Activated naive CD4-positive, alpha-beta T cell treated with anti-CD3 and anti-CD28 coated beads, Interleukin-2, amount 50 U/mL, for 24 hours (primary cell): ENCODE measurements at regions not wholly inside any gene's neighbourhood (a gene's known extent, or its start where the extent isn't known, plus 50 kb on each side); places are given as distances from the start of the nearest gene placed in this dataset.
"Not testable (repeated sequence)": the region's sequence is repeated elsewhere in the genome, so short reads cannot be mapped to it uniquely, and the experiment has no call there.

Experiments used
- H3K27ac Mint-ChIP-seq: one replicate; pipeline ENCODE4 v1.8.0; 2021; ENCODE audit warnings: mild to moderate bottlenecking, mixed read lengths
- H3K27me3 Mint-ChIP-seq: one replicate; pipeline ENCODE4 v1.8.0; 2021; ENCODE audit warnings: mixed read lengths
- H3K36me3 Mint-ChIP-seq: one replicate; pipeline ENCODE4 v1.8.0; 2021; ENCODE audit warnings: mixed read lengths
- H3K4me1 Mint-ChIP-seq: one replicate; pipeline ENCODE4 v1.8.0; 2021; ENCODE audit warnings: mixed read lengths
- H3K4me3 Mint-ChIP-seq: one replicate; pipeline ENCODE4 v1.8.0; 2021; ENCODE audit warnings: mild to moderate bottlenecking, mixed read lengths
- H3K9me3 Mint-ChIP-seq: one replicate; pipeline ENCODE4 v1.8.0; 2021; ENCODE audit warnings: mixed read lengths

GRCh38 chr16:26605626-26606271 lies 461.0 kb upstream of the C16orf82 start:
- Mint-ChIP-seq H3K27me3 (peaks cover 6% of the 10 kb centered on the region), H3K27ac (no peak overlapping the region), H3K4me1 (peaks cover 12% of the 10 kb centered on the region), H3K9me3 (no peaks in the 10 kb centered on the region), H3K4me3 (no peak overlapping the region), H3K36me3 (no peaks in the 10 kb centered on the region)

GRCh38 chr16:26606381-26607150 lies 460.2 kb upstream of the C16orf82 start:
- Mint-ChIP-seq H3K4me1 (peaks cover 9% of the 10 kb centered on the region), H3K9me3 (no peaks in the 10 kb centered on the region), H3K36me3 (no peaks in the 10 kb centered on the region), H3K4me3 (no peak overlapping the region), H3K27me3 (peaks cover 6% of the 10 kb centered on the region), H3K27ac (no peak overlapping the region)

- no peak overlapping the region for H3K4me3 Mint-ChIP-seq
- peaks cover 9% of the 10 kb centered on the region for H3K27me3 Mint-ChIP-seq
- H3K27ac Mint-ChIP-seq, result no peak overlapping the region
- peaks cover 15% of the 10 kb centered on the region for H3K9me3 Mint-ChIP-seq
- no peaks in the 10 kb centered on the region for H3K4me1 Mint-ChIP-seq
- no peaks in the 10 kb centered on the region for H3K36me3 Mint-ChIP-seq
Measured at GRCh38 chr16:26614237-26614841, 452.4 kb upstream of the C16orf82 start.

- Mint-ChIP-seq H3K4me1 (no peaks in the 10 kb centered on the region), H3K36me3 (no peaks in the 10 kb centered on the region), H3K9me3 (peaks cover 18% of the 10 kb centered on the region), H3K27ac (no peak overlapping the region), H3K4me3 (no peak overlapping the region), H3K27me3 (peaks cover 16% of the 10 kb centered on the region)
Measured at GRCh38 chr16:26623442-26623841, 443.3 kb upstream of the C16orf82 start.

- Mint-ChIP-seq H3K4me3 (no peak overlapping the region), H3K9me3 (peaks cover 19% of the 10 kb centered on the region), H3K27me3 (peaks cover 4% of the 10 kb centered on the region), H3K4me1 (no peaks in the 10 kb centered on the region), H3K27ac (no peak overlapping the region), H3K36me3 (peaks cover 2% of the 10 kb centered on the region)
Measured at GRCh38 chr16:26627958-26628357, 438.8 kb upstream of the C16orf82 start.

GRCh38 chr16:26631365-26631764 lies 435.4 kb upstream of the C16orf82 start:
- peaks cover 29% of the 10 kb centered on the region for H3K9me3 Mint-ChIP-seq
- not testable (repeated sequence) for H3K27ac Mint-ChIP-seq, H3K36me3 Mint-ChIP-seq, H3K4me1 Mint-ChIP-seq, H3K27me3 Mint-ChIP-seq, H3K4me3 Mint-ChIP-seq

GRCh38 chr16:26642047-26642664 lies 424.6 kb upstream of the C16orf82 start:
- Mint-ChIP-seq H3K27me3 (no peaks in the 10 kb centered on the region), H3K27ac (no peak overlapping the region), H3K36me3 (no peaks in the 10 kb centered on the region), H3K4me1 (peaks cover 4% of the 10 kb centered on the region), H3K4me3 (no peak overlapping the region), H3K9me3 (no peaks in the 10 kb centered on the region)

- peaks cover 4% of the 10 kb centered on the region for H3K27me3 Mint-ChIP-seq
- no peak overlapping the region for H3K4me3 Mint-ChIP-seq
- no peaks in the 10 kb centered on the region for H3K9me3 Mint-ChIP-seq
- no peaks in the 10 kb centered on the region for H3K36me3 Mint-ChIP-seq
- H3K27ac Mint-ChIP-seq, result no peak overlapping the region
- H3K4me1 Mint-ChIP-seq, result peaks cover 4% of the 10 kb centered on the region
Measured at GRCh38 chr16:26643519-26643918, 423.2 kb upstream of the C16orf82 start.

- H3K4me1 Mint-ChIP-seq, result peaks cover 4% of the 10 kb centered on the region
- H3K36me3 Mint-ChIP-seq, result no peaks in the 10 kb centered on the region
- H3K27ac Mint-ChIP-seq, result no peak overlapping the region
- H3K9me3 Mint-ChIP-seq, result no peaks in the 10 kb centered on the region
- no peak overlapping the region for H3K4me3 Mint-ChIP-seq
- H3K27me3 Mint-ChIP-seq, result peaks cover 7% of the 10 kb centered on the region
Measured at GRCh38 chr16:26644912-26645543, 421.7 kb upstream of the C16orf82 start.

- Mint-ChIP-seq H3K27me3 (peaks cover 7% of the 10 kb centered on the region), H3K4me1 (peaks cover 4% of the 10 kb centered on the region), H3K4me3 (no peak overlapping the region), H3K27ac (no peak overlapping the region), H3K9me3 (no peaks in the 10 kb centered on the region), H3K36me3 (no peaks in the 10 kb centered on the region)
Measured at GRCh38 chr16:26645614-26646013, 421.1 kb upstream of the C16orf82 start.

- Mint-ChIP-seq H3K9me3 (no peaks in the 10 kb centered on the region), H3K27me3 (peaks cover 7% of the 10 kb centered on the region), H3K4me3 (no peak overlapping the region), H3K36me3 (no peaks in the 10 kb centered on the region), H3K4me1 (peaks cover 4% of the 10 kb centered on the region), H3K27ac (no peak overlapping the region)
Measured at GRCh38 chr16:26647870-26648269, 418.9 kb upstream of the C16orf82 start.

GRCh38 chr16:26648851-26649250 lies 417.9 kb upstream of the C16orf82 start:
- H3K4me1 Mint-ChIP-seq, result peaks cover 4% of the 10 kb centered on the region
- no peak overlapping the region for H3K4me3 Mint-ChIP-seq
- H3K27me3 Mint-ChIP-seq, result peaks cover 7% of the 10 kb centered on the region
- no peaks in the 10 kb centered on the region for H3K9me3 Mint-ChIP-seq
- H3K27ac Mint-ChIP-seq, result no peak overlapping the region
- no peaks in the 10 kb centered on the region for H3K36me3 Mint-ChIP-seq

GRCh38 chr16:26649381-26650045 lies 417.2 kb upstream of the C16orf82 start:
- Mint-ChIP-seq H3K36me3 (no peaks in the 10 kb centered on the region), H3K4me1 (peaks cover 4% of the 10 kb centered on the region), H3K27me3 (peaks cover 7% of the 10 kb centered on the region), H3K27ac (no peak overlapping the region), H3K4me3 (no peak overlapping the region), H3K9me3 (no peaks in the 10 kb centered on the region)

GRCh38 chr16:26651464-26651863 lies 415.3 kb upstream of the C16orf82 start:
- no peaks in the 10 kb centered on the region for H3K9me3 Mint-ChIP-seq
- no peaks in the 10 kb centered on the region for H3K36me3 Mint-ChIP-seq
- H3K4me1 Mint-ChIP-seq, result no peaks in the 10 kb centered on the region
- H3K4me3 Mint-ChIP-seq, result no peak overlapping the region
- no peak overlapping the region for H3K27ac Mint-ChIP-seq
- H3K27me3 Mint-ChIP-seq, result peaks cover 7% of the 10 kb centered on the region

GRCh38 chr16:26651884-26652283 lies 414.8 kb upstream of the C16orf82 start:
- Mint-ChIP-seq H3K27ac (no peak overlapping the region), H3K36me3 (no peaks in the 10 kb centered on the region), H3K4me3 (no peak overlapping the region), H3K9me3 (no peaks in the 10 kb centered on the region), H3K27me3 (peaks cover 7% of the 10 kb centered on the region), H3K4me1 (no peaks in the 10 kb centered on the region)
